Calu3 (cell line): ENCODE measurements at regions not wholly inside any gene's neighbourhood (a gene's known extent, or its start where the extent isn't known, plus 50 kb on each side); places are given as distances from the start of the nearest gene placed in this dataset.

Source experiments
- BruUV-seq: library from RNA; stranded (reverse); fragments of 400-500 nt; replicated peaks from 2 replicates; lab custom pipeline; 2021; lab: Mats Ljungman, UMichigan
- CTCF ChIA-PET: fragments of 300-600 bp; sonication (Branson Sonifier 250); formaldehyde crosslinking; loops from one replicate; lab custom pipeline; 2022; ENCODE audit warnings: antibody characterized with exemption; lab: Charles Lee
- DNase-seq: peaks from one replicate; pipeline ENCODE4 v3.0.0; 2022
- H3K27ac Mint-ChIP-seq: one replicate; pipeline ENCODE4 v1.8.0; 2022; ENCODE audit warnings: mixed read lengths; ENCODE audit not compliant: unreplicated experiment
- H3K27me3 Mint-ChIP-seq: one replicate; pipeline ENCODE4 v1.8.0; 2022; ENCODE audit warnings: mixed read lengths; ENCODE audit not compliant: unreplicated experiment
- H3K36me3 Mint-ChIP-seq: one replicate; pipeline ENCODE4 v1.8.0; 2022; ENCODE audit warnings: mild to moderate bottlenecking, moderate library complexity, mixed read lengths; ENCODE audit not compliant: insufficient read depth, unreplicated experiment
- H3K4me1 Mint-ChIP-seq: one replicate; pipeline ENCODE4 v1.8.0; 2022; ENCODE audit warnings: mild to moderate bottlenecking, low read depth, mixed read lengths; ENCODE audit not compliant: unreplicated experiment
- H3K4me3 Mint-ChIP-seq: one replicate; pipeline ENCODE4 v1.8.0; 2022; ENCODE audit warnings: mild to moderate bottlenecking, low read depth, moderate library complexity, mixed read lengths; ENCODE audit not compliant: unreplicated experiment
- H3K9me3 Mint-ChIP-seq: one replicate; pipeline ENCODE4 v1.8.0; 2022; ENCODE audit warnings: low read depth, mixed read lengths; ENCODE audit not compliant: unreplicated experiment
- intact Hi-C: fragments of 100-400 bp; cut with micrococcal nuclease; formaldehyde crosslinking; loops from one replicate; pipeline ENCODE4 v1.10.0; 2022; ENCODE audit not compliant: unreplicated experiment
- TF ChIP-seq, protein P1 (sequence below): fragments of 200-600 bp; IDR thresholded peaks from one replicate; pipeline ENCODE4 v1.8.0; 2022; ENCODE audit warnings: antibody characterized with exemption; ENCODE audit not compliant: unreplicated experiment

- no peak for DNase-seq
- H3K36me3 Mint-ChIP-seq: no peaks in the 10 kb centered on the region
- CTCF ChIA-PET: interaction anchor here (0.6 kb wide), 1 partner anchor 1105 kb away, joined by 3 read pairs; no protein-coding TSS in a partner anchor
- intact Hi-C loops: no loop called here
- BruUV-seq: no TSS peak
- H3K27me3 Mint-ChIP-seq: no peaks in the 10 kb centered on the region
- peaks cover 2% of the 10 kb centered on the region for H3K9me3 Mint-ChIP-seq
- H3K27ac Mint-ChIP-seq: no peak overlapping the region
- TF ChIP-seq, protein P1, sequence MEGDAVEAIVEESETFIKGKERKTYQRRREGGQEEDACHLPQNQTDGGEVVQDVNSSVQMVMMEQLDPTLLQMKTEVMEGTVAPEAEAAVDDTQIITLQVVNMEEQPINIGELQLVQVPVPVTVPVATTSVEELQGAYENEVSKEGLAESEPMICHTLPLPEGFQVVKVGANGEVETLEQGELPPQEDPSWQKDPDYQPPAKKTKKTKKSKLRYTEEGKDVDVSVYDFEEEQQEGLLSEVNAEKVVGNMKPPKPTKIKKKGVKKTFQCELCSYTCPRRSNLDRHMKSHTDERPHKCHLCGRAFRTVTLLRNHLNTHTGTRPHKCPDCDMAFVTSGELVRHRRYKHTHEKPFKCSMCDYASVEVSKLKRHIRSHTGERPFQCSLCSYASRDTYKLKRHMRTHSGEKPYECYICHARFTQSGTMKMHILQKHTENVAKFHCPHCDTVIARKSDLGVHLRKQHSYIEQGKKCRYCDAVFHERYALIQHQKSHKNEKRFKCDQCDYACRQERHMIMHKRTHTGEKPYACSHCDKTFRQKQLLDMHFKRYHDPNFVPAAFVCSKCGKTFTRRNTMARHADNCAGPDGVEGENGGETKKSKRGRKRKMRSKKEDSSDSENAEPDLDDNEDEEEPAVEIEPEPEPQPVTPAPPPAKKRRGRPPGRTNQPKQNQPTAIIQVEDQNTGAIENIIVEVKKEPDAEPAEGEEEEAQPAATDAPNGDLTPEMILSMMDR: no peak
- H3K4me1 Mint-ChIP-seq: peaks cover 17% of the 10 kb centered on the region
- no peak overlapping the region for H3K4me3 Mint-ChIP-seq
These were observed 238.0 kb downstream of the COL12A1 start for GRCh38 chr6:74967821-74968220.

DNA sequence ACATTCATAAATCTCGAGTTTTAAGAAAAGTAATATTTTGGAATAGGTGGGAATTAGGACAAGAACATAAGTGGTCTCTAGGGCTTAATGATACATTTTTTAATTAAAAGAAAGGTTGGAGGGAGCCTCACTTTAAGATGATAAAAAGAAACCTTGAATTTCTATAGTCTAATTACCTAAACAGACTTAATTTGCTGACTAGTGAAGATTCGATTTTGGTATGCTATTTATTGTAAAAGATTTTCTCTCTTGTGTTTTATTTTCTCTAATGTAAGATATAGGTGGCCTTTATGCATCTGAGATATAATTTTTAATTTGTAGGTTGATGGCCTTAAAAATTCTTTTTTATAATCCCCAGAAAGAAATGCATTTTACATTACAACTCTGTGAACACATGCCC lies 239.1 kb downstream of the COL12A1 start:
- Mint-ChIP-seq H3K4me1 (peaks cover 17% of the 10 kb centered on the region), H3K36me3 (no peaks in the 10 kb centered on the region), H3K4me3 (no peak overlapping the region), H3K27ac (no peak overlapping the region), H3K27me3 (no peaks in the 10 kb centered on the region), H3K9me3 (peaks cover 4% of the 10 kb centered on the region)
- TF ChIP-seq, protein P1: no peak
- no TSS peak for BruUV-seq
- DNase-seq: no peak
- CTCF ChIA-PET: no interaction called here
- intact Hi-C loops: no loop called here

- CTCF ChIA-PET: no interaction called here
- Mint-ChIP-seq H3K9me3 (peaks cover 4% of the 10 kb centered on the region), H3K4me3 (no peak overlapping the region), H3K4me1 (peaks cover 11% of the 10 kb centered on the region), H3K27me3 (no peaks in the 10 kb centered on the region), H3K36me3 (no peaks in the 10 kb centered on the region), H3K27ac (no peak overlapping the region)
- no peak for DNase-seq
- TF ChIP-seq, protein P1: no peak
- BruUV-seq: no TSS peak
- intact Hi-C loops: no loop called here
These were observed 240.9 kb downstream of the COL12A1 start for GRCh38 chr6:74964871-74965441.

GRCh38 chr6:74956559-74957428 lies 249.1 kb downstream of the COL12A1 start:
- H3K27ac Mint-ChIP-seq: no peak overlapping the region

More at GRCh38 chr6:74956559-74957428, 249.1 kb downstream of the COL12A1 start:
- peaks cover 15% of the 10 kb centered on the region for H3K4me1 Mint-ChIP-seq
- no peak overlapping the region for H3K4me3 Mint-ChIP-seq
- H3K9me3 Mint-ChIP-seq: peaks cover 8% of the 10 kb centered on the region
- H3K36me3 Mint-ChIP-seq: no peaks in the 10 kb centered on the region
- intact Hi-C loops: no loop called here
- BruUV-seq: no TSS peak
- no peaks in the 10 kb centered on the region for H3K27me3 Mint-ChIP-seq
- CTCF ChIA-PET: interaction anchor here (0.7 kb wide), 1 partner anchor 1429 kb away, joined by 3 read pairs; no protein-coding TSS in a partner anchor
- TF ChIP-seq, protein P1: no peak
- peak; percentile 25 for DNase-seq
